ENCODE measurements at regions not wholly inside any gene's neighbourhood (a gene's known extent, or its start where the extent isn't known, plus 50 kb on each side); places are given as distances from the start of the nearest gene placed in this dataset.

- Histone ChIP-seq H3K27ac (ENCODE audit: low read depth, low read length) (no peak overlapping the region), H3K36me3 (ENCODE audit: control insufficient read depth, low read length) (no peaks in the 10 kb centered on the region), H3K9me2 (replicated peaks; ENCODE audit: control insufficient read depth, low read length) (no peaks in the 10 kb centered on the region), H3K4me1 (ENCODE audit: control insufficient read depth, low read length) (no peaks in the 10 kb centered on the region), H3K79me2 (ENCODE audit: control insufficient read depth, low read length) (no peaks in the 10 kb centered on the region), H3K27me3 (ENCODE audit: control insufficient read depth, low read length) (0 out of 2 replicates have a peak, but pooled peaks cover 4% of the 10 kb centered on the region), H3K4me2 (ENCODE audit: low read length) (no peak overlapping the region), H3K9me3 (ENCODE audit: control insufficient read depth, insufficient read depth, low read length) (no peaks in the 10 kb centered on the region; the same call in 1 of the 2 replicates), H4K20me1 (ENCODE audit: control insufficient read depth, insufficient read depth, low read depth, low read length) (no peaks in the 10 kb centered on the region), H3K4me3 (ENCODE audit: low read length) (no peak overlapping the region), H3F3A (ENCODE audit: control insufficient read depth, insufficient read depth) (no peaks in the 10 kb centered on the region)
- TF ChIP-seq CTCF (IDR thresholded peaks at IDR 0.05; ENCODE audit: low read depth, low read length, poor library complexity, severe bottlenecking) (no peak), EZH2phosphoT487 (IDR thresholded peaks at IDR 0.05; ENCODE audit: borderline replicate concordance, low read length) (no peak)
These were observed 144.7 kb upstream of the UST start for GRCh38 chr6:148602136-148602535.

- Histone ChIP-seq H3K4me3 (ENCODE audit: low read length) (no peak overlapping the region), H3F3A (ENCODE audit: control insufficient read depth, insufficient read depth) (no peaks in the 10 kb centered on the region), H3K27ac (ENCODE audit: low read depth, low read length) (no peak overlapping the region), H3K9me3 (ENCODE audit: control insufficient read depth, insufficient read depth, low read length) (no peaks in the 10 kb centered on the region), H3K4me2 (ENCODE audit: low read length) (no peak overlapping the region), H3K9me2 (replicated peaks; ENCODE audit: control insufficient read depth, low read length) (no peaks in the 10 kb centered on the region; the same call in 1 of the 2 replicates), H3K36me3 (ENCODE audit: control insufficient read depth, low read length) (no peaks in the 10 kb centered on the region), H4K20me1 (ENCODE audit: control insufficient read depth, insufficient read depth, low read depth, low read length) (no peaks in the 10 kb centered on the region), H3K79me2 (ENCODE audit: control insufficient read depth, low read length) (no peaks in the 10 kb centered on the region), H3K27me3 (ENCODE audit: control insufficient read depth, low read length) (no peaks in the 10 kb centered on the region), H3K4me1 (ENCODE audit: control insufficient read depth, low read length) (no peaks in the 10 kb centered on the region)
- no peak for TF ChIP-seq EZH2phosphoT487 (IDR thresholded peaks at IDR 0.05; ENCODE audit: borderline replicate concordance, low read length)
- peak; percentile 48 for TF ChIP-seq CTCF (IDR thresholded peaks at IDR 0.05; ENCODE audit: low read depth, low read length, poor library complexity, severe bottlenecking)
These were observed 138.5 kb upstream of the UST start for GRCh38 chr6:148608199-148608951.

- Histone ChIP-seq H3K27ac (ENCODE audit: low read depth, low read length) (no peak overlapping the region), H3K79me2 (ENCODE audit: control insufficient read depth, low read length) (no peaks in the 10 kb centered on the region), H3K36me3 (ENCODE audit: control insufficient read depth, low read length) (no peaks in the 10 kb centered on the region), H4K20me1 (ENCODE audit: control insufficient read depth, insufficient read depth, low read depth, low read length) (no peaks in the 10 kb centered on the region), H3K4me1 (ENCODE audit: control insufficient read depth, low read length) (no peaks in the 10 kb centered on the region), H3K4me3 (ENCODE audit: low read length) (no peak overlapping the region), H3K9me3 (ENCODE audit: control insufficient read depth, insufficient read depth, low read length) (no peaks in the 10 kb centered on the region), H3K27me3 (ENCODE audit: control insufficient read depth, low read length) (no peaks in the 10 kb centered on the region), H3K9me2 (replicated peaks; ENCODE audit: control insufficient read depth, low read length) (no peaks in the 10 kb centered on the region; the same call in 1 of the 2 replicates), H3K4me2 (ENCODE audit: low read length) (no peak overlapping the region), H3F3A (ENCODE audit: control insufficient read depth, insufficient read depth) (no peaks in the 10 kb centered on the region)
- no peak for TF ChIP-seq CTCF (IDR thresholded peaks at IDR 0.05; ENCODE audit: low read depth, low read length, poor library complexity, severe bottlenecking)
- TF ChIP-seq EZH2phosphoT487 (IDR thresholded peaks at IDR 0.05; ENCODE audit: borderline replicate concordance, low read length), result no peak
These were observed 135.6 kb upstream of the UST start for GRCh38 chr6:148611213-148611612.

All from DOHH2 (cell line).